ENCODE measurements at regions not wholly inside any gene's neighbourhood (a gene's known extent, or its start where the extent isn't known, plus 50 kb on each side); places are given as distances from the start of the nearest gene placed in this dataset.
"Not testable (repeated sequence)": the region's sequence is repeated elsewhere in the genome, so short reads cannot be mapped to it uniquely, and the experiment has no call there.

- H3K36me3 ChIP-seq (ENCODE audit: insufficient read depth, low read length), result no peaks in the 10 kb centered on the region
- H3K4me1 ChIP-seq (ENCODE audit: control insufficient read depth, insufficient read depth, low read length, unreplicated experiment), result no peaks in the 10 kb centered on the region
- H3K27me3 ChIP-seq (ENCODE audit: insufficient read depth, low read length), result no peaks in the 10 kb centered on the region
These were observed 293.2 kb downstream of the FBXO8 start for GRCh38 chr4:173990126-173990868.

GRCh38 chr4:173963523-173963922 lies 319.9 kb downstream of the FBXO8 start:
- H3K4me1 ChIP-seq (ENCODE audit: control insufficient read depth, insufficient read depth, low read length, unreplicated experiment); H3K27me3 ChIP-seq (ENCODE audit: insufficient read depth, low read length); H2AFZ ChIP-seq (ENCODE audit: low read length, unreplicated experiment); H3K27ac ChIP-seq (ENCODE audit: low read depth, low read length); H3K79me2 ChIP-seq (ENCODE audit: control insufficient read depth, insufficient read depth, low read length, unreplicated experiment); H3K4me3 ChIP-seq (ENCODE audit: low read depth, low read length); H3K36me3 ChIP-seq (ENCODE audit: insufficient read depth, low read length): not testable (repeated sequence)

More at GRCh38 chr4:173990126-173990868, 293.2 kb downstream of the FBXO8 start:
- no peak overlapping the region for H3K4me3 ChIP-seq (ENCODE audit: low read depth, low read length)
- peak overlapping the region; percentile 53 for H2AFZ ChIP-seq (ENCODE audit: low read length, unreplicated experiment)
- H3K79me2 ChIP-seq (ENCODE audit: control insufficient read depth, insufficient read depth, low read length, unreplicated experiment), result no peaks in the 10 kb centered on the region
- H3K27ac ChIP-seq (ENCODE audit: low read depth, low read length), result no peak overlapping the region

GRCh38 chr4:173960398-173960797 lies 323.1 kb downstream of the FBXO8 start:
- H3K27ac ChIP-seq (ENCODE audit: low read depth, low read length), result no peak overlapping the region
- no peaks in the 10 kb centered on the region for H3K27me3 ChIP-seq (ENCODE audit: insufficient read depth, low read length)
- H3K4me1 ChIP-seq (ENCODE audit: control insufficient read depth, insufficient read depth, low read length, unreplicated experiment), result peaks cover 9% of the 10 kb centered on the region
- H3K36me3 ChIP-seq (ENCODE audit: insufficient read depth, low read length), result no peaks in the 10 kb centered on the region
- no peaks in the 10 kb centered on the region for H3K79me2 ChIP-seq (ENCODE audit: control insufficient read depth, insufficient read depth, low read length, unreplicated experiment)
- H2AFZ ChIP-seq (ENCODE audit: low read length, unreplicated experiment), result no peak overlapping the region
- H3K4me3 ChIP-seq (ENCODE audit: low read depth, low read length), result no peak overlapping the region

GRCh38 chr4:173958445-173958844 lies 325.0 kb downstream of the FBXO8 start:
- no peaks in the 10 kb centered on the region for H3K79me2 ChIP-seq (ENCODE audit: control insufficient read depth, insufficient read depth, low read length, unreplicated experiment)
- H3K36me3 ChIP-seq (ENCODE audit: insufficient read depth, low read length), result no peaks in the 10 kb centered on the region
- peaks cover 9% of the 10 kb centered on the region for H3K4me1 ChIP-seq (ENCODE audit: control insufficient read depth, insufficient read depth, low read length, unreplicated experiment)
- H2AFZ ChIP-seq (ENCODE audit: low read length, unreplicated experiment), result peak overlapping the region; percentile 7
- no peaks in the 10 kb centered on the region for H3K27me3 ChIP-seq (ENCODE audit: insufficient read depth, low read length)
- H3K4me3 ChIP-seq (ENCODE audit: low read depth, low read length), result no peak overlapping the region
- H3K27ac ChIP-seq (ENCODE audit: low read depth, low read length), result no peak overlapping the region

- H3K4me3 ChIP-seq (ENCODE audit: low read depth, low read length), result no peak overlapping the region
These were observed 339.9 kb downstream of the FBXO8 start for GRCh38 chr4:173943547-173943946.

GRCh38 chr4:173940146-173940545 lies 343.3 kb downstream of the FBXO8 start:
- no peak overlapping the region for H3K4me3 ChIP-seq (ENCODE audit: low read depth, low read length)
- no peak overlapping the region for H3K27ac ChIP-seq (ENCODE audit: low read depth, low read length)
- no peaks in the 10 kb centered on the region for H3K36me3 ChIP-seq (ENCODE audit: insufficient read depth, low read length)
- H3K79me2 ChIP-seq (ENCODE audit: control insufficient read depth, insufficient read depth, low read length, unreplicated experiment), result no peaks in the 10 kb centered on the region
- no peaks in the 10 kb centered on the region for H3K27me3 ChIP-seq (ENCODE audit: insufficient read depth, low read length)
- H2AFZ ChIP-seq (ENCODE audit: low read length, unreplicated experiment), result no peak overlapping the region
- peaks cover 20% of the 10 kb centered on the region for H3K4me1 ChIP-seq (ENCODE audit: control insufficient read depth, insufficient read depth, low read length, unreplicated experiment)

More at GRCh38 chr4:173943547-173943946, 339.9 kb downstream of the FBXO8 start:
- no peak overlapping the region for H2AFZ ChIP-seq (ENCODE audit: low read length, unreplicated experiment)
- no peaks in the 10 kb centered on the region for H3K27me3 ChIP-seq (ENCODE audit: insufficient read depth, low read length)
- H3K79me2 ChIP-seq (ENCODE audit: control insufficient read depth, insufficient read depth, low read length, unreplicated experiment), result no peaks in the 10 kb centered on the region
- H3K27ac ChIP-seq (ENCODE audit: low read depth, low read length), result no peak overlapping the region
- H3K36me3 ChIP-seq (ENCODE audit: insufficient read depth, low read length), result no peaks in the 10 kb centered on the region
- no peaks in the 10 kb centered on the region for H3K4me1 ChIP-seq (ENCODE audit: control insufficient read depth, insufficient read depth, low read length, unreplicated experiment)

GRCh38 chr4:173937631-173938270 lies 345.7 kb downstream of the FBXO8 start:
- Histone ChIP-seq H3K4me3 (ENCODE audit: low read depth, low read length) (no peak overlapping the region), H3K4me1 (ENCODE audit: control insufficient read depth, insufficient read depth, low read length, unreplicated experiment) (peaks cover 38% of the 10 kb centered on the region), H3K36me3 (ENCODE audit: insufficient read depth, low read length) (no peaks in the 10 kb centered on the region), H3K27me3 (ENCODE audit: insufficient read depth, low read length) (no peaks in the 10 kb centered on the region), H3K79me2 (ENCODE audit: control insufficient read depth, insufficient read depth, low read length, unreplicated experiment) (no peaks in the 10 kb centered on the region), H2AFZ (ENCODE audit: low read length, unreplicated experiment) (no peak overlapping the region), H3K27ac (ENCODE audit: low read depth, low read length) (no peak overlapping the region; the same call in 1 of the 2 replicates)

GRCh38 chr4:173936861-173937260 lies 346.6 kb downstream of the FBXO8 start:
- Histone ChIP-seq H3K36me3 (ENCODE audit: insufficient read depth, low read length) (no peaks in the 10 kb centered on the region), H3K27ac (ENCODE audit: low read depth, low read length) (no peak overlapping the region), H3K4me1 (ENCODE audit: control insufficient read depth, insufficient read depth, low read length, unreplicated experiment) (peaks cover 38% of the 10 kb centered on the region), H2AFZ (ENCODE audit: low read length, unreplicated experiment) (peak overlapping the region; percentile 88), H3K79me2 (ENCODE audit: control insufficient read depth, insufficient read depth, low read length, unreplicated experiment) (no peaks in the 10 kb centered on the region), H3K4me3 (ENCODE audit: low read depth, low read length) (no peak overlapping the region), H3K27me3 (ENCODE audit: insufficient read depth, low read length) (no peaks in the 10 kb centered on the region)

- Histone ChIP-seq H3K27ac (ENCODE audit: low read depth, low read length) (peak overlapping the region; percentile 80), H2AFZ (ENCODE audit: low read length, unreplicated experiment) (peak overlapping the region; percentile 88), H3K27me3 (ENCODE audit: insufficient read depth, low read length) (no peaks in the 10 kb centered on the region), H3K79me2 (ENCODE audit: control insufficient read depth, insufficient read depth, low read length, unreplicated experiment) (no peaks in the 10 kb centered on the region), H3K4me3 (ENCODE audit: low read depth, low read length) (peak overlapping the region; percentile 7; the same call in 1 of the 2 replicates), H3K4me1 (ENCODE audit: control insufficient read depth, insufficient read depth, low read length, unreplicated experiment) (peaks cover 38% of the 10 kb centered on the region), H3K36me3 (ENCODE audit: insufficient read depth, low read length) (no peaks in the 10 kb centered on the region)
These were observed 347.7 kb downstream of the FBXO8 start for GRCh38 chr4:173935622-173936405.

- H2AFZ ChIP-seq (ENCODE audit: low read length, unreplicated experiment), result peak overlapping the region; percentile 83
These were observed 348.4 kb downstream of the FBXO8 start for GRCh38 chr4:173934933-173935620.

More at GRCh38 chr4:173934933-173935620, 348.4 kb downstream of the FBXO8 start:
- Histone ChIP-seq H3K79me2 (ENCODE audit: control insufficient read depth, insufficient read depth, low read length, unreplicated experiment) (no peaks in the 10 kb centered on the region), H3K4me3 (ENCODE audit: low read depth, low read length) (no peak overlapping the region), H3K27ac (ENCODE audit: low read depth, low read length) (peak overlapping the region; percentile 80), H3K4me1 (ENCODE audit: control insufficient read depth, insufficient read depth, low read length, unreplicated experiment) (peaks cover 38% of the 10 kb centered on the region), H3K27me3 (ENCODE audit: insufficient read depth, low read length) (no peaks in the 10 kb centered on the region), H3K36me3 (ENCODE audit: insufficient read depth, low read length) (no peaks in the 10 kb centered on the region)

All from ACC112 (cell line).